ENCODE measurements at regions not wholly inside any gene's neighbourhood (a gene's known extent, or its start where the extent isn't known, plus 50 kb on each side); places are given as distances from the start of the nearest gene placed in this dataset.
A peak's percentile ranks its signal among the peaks of the same experiment; 100 is the strongest.

DNA sequence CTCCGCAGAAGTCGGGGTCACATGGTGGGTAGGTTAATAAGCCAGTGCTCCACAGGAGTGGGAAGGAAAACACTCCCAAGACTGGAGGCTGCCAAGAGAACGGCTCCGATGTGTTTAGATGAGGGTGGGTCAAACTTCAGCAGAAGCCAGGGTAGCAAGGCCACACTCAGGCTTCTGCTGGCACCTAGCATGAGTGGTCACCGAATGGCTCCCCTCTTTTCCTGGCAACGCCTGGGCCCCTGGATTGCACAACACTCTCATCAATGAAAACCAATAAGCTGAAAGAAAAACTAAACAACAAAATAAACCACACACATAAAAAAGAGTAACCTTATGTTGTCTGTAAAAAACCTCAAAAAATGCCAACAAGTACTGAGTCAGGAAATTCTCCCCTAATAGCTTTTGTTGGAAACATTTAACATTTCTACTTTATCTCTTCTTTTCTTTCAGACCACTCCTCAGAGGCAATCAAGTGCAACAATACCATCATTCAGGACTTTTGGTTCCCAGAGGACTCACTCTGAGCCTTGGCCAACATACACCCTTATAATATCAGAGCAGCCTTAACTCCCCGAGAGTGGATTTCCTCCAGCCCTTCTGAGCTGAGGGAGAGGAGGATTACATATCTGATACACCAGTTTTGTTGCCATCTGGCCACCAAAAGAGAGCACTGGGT lies 279.9 kb downstream of the ENC1 start:
- intact Hi-C loops (cut with DNase I) = no loop called here
- Histone ChIP-seq H3K4me3 (ENCODE audit: low read length) (no peak overlapping the region), H3K4me1 (ENCODE audit: control insufficient read depth, insufficient read depth, low read length) (peaks cover 3% of the 10 kb centered on the region), H3K27me3 (ENCODE audit: control insufficient read depth, insufficient read depth) (no peaks in the 10 kb centered on the region), H3K27ac (ENCODE audit: low read length) (no peak overlapping the region), H3K9me3 (ENCODE audit: control insufficient read depth, low read length) (no peaks in the 10 kb centered on the region)
- DNase-seq (peak; percentile 43 to 79 (median 66)), ATAC-seq (peak; percentile 68 to 73)
- 59% methylated on average over 7 of the region's 7 CpGs for WGBS

DNA sequence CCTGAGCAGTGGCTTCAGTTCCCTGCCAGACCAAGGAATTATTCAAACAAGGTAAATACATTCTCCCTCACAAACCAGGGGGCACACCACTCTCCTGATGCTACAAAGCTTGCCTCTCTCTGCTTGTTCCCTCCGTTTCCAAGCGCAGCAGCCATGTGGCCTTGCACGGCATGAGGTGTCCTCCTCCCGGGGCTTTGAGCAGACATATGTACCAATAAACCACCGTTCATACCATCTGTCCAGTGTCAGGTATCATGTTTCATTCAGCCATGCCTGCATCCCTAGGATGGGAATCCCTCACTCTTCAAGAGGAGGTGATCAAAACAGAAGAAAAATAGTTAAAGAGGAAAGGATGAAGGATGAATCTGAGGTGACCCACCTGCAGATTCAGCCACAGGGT lies 282.7 kb downstream of the ENC1 start:
- DNase-seq (no peak), ATAC-seq (no peak)
- H3K27ac ChIP-seq (ENCODE audit: low read length) = no peak overlapping the region
- H3K27me3 ChIP-seq (ENCODE audit: control insufficient read depth, insufficient read depth) = no peaks in the 10 kb centered on the region
- intact Hi-C loops (cut with DNase I) = no loop called here
- H3K9me3 ChIP-seq (ENCODE audit: control insufficient read depth, low read length) = no peaks in the 10 kb centered on the region
- WGBS = 79% methylated on average over 5 of the region's 5 CpGs
- no peak overlapping the region for H3K4me3 ChIP-seq (ENCODE audit: low read length)
- H3K4me1 ChIP-seq (ENCODE audit: control insufficient read depth, insufficient read depth, low read length) = peaks cover 3% of the 10 kb centered on the region

DNA sequence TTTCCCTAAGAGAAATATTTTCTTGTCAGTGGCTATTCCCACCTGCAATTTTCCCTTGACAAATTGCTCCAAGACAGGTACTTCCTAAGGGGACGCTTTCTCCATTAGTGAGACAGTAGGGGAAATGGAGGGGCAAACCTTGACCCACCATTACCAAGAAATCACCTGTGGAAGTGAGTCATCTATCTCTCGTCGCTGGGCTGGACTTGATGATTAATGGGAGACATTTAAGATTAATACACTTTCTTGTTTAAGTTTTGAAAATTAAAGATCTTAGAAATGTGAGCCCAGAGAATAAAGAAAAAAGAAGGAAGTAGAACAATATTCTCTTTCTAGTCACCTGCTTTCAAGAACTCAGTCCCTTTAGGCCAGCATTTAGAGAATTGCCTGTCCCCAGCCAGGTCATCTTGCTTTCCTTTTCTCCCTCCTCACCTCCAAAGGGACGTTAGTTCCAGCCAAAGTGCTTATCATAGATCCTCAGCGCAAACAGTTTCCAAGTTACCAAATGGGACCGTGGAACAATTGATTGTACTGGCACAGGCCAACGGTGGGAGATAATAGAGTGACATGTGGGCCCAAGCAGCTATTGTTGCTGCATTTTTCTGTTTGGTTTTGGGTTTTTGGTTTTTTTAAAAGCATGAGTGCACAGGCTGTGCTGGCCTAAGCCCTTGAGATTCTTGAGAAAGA lies 284.4 kb downstream of the ENC1 start:
- Histone ChIP-seq H3K4me3 (ENCODE audit: low read length) (no peak overlapping the region), H3K9me3 (ENCODE audit: control insufficient read depth, low read length) (no peaks in the 10 kb centered on the region), H3K27ac (ENCODE audit: low read length) (no peak overlapping the region), H3K4me1 (ENCODE audit: control insufficient read depth, insufficient read depth, low read length) (peaks cover 3% of the 10 kb centered on the region), H3K27me3 (ENCODE audit: control insufficient read depth, insufficient read depth) (no peaks in the 10 kb centered on the region)
- ATAC-seq (peak; percentile 43 to 78), DNase-seq (no peak)
- intact Hi-C loops (cut with DNase I) = no loop called here
- WGBS = 60% methylated on average over 7 of the region's 7 CpGs

- ATAC-seq (no peak), DNase-seq (no peak)
- intact Hi-C loops (cut with DNase I) = no loop called here
- no peak overlapping the region for H3K27ac ChIP-seq (ENCODE audit: low read length)
- peaks cover 3% of the 10 kb centered on the region for H3K4me1 ChIP-seq (ENCODE audit: control insufficient read depth, insufficient read depth, low read length)
- H3K9me3 ChIP-seq (ENCODE audit: control insufficient read depth, low read length) = no peaks in the 10 kb centered on the region
- no peaks in the 10 kb centered on the region for H3K27me3 ChIP-seq (ENCODE audit: control insufficient read depth, insufficient read depth)
- H3K4me3 ChIP-seq (ENCODE audit: low read length) = no peak overlapping the region
- 87% methylated on average over 6 of the region's 6 CpGs for WGBS
These were observed 285.3 kb downstream of the ENC1 start for GRCh38 chr5:74355041-74355824.

DNA sequence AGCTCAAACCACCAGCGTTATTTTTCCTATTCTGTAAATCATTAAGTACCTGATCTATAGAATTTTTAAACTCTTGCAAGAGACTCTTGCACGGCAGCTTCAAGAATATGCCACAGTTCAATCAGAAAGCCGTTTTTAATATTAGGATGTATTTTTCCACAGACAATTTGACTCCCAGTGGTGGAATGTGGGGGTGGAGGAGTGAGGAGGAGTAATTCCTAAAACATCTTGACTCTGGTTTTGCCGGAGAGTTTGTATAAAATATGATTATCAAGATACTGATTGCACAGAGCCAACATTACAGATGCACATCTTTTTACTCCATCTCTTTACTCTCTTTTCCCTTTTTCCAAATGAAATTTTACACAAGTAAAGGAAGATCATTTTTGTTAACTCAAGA lies 288.3 kb downstream of the ENC1 start:
- DNase-seq (no peak), ATAC-seq (no peak)
- intact Hi-C loops (cut with DNase I) = no loop called here
- H3K27ac ChIP-seq (ENCODE audit: low read length) = no peak overlapping the region
- H3K4me3 ChIP-seq (ENCODE audit: low read length) = no peak overlapping the region
- WGBS = 71% methylated on average over 4 of the region's 4 CpGs
- H3K27me3 ChIP-seq (ENCODE audit: control insufficient read depth, insufficient read depth) = no peaks in the 10 kb centered on the region
- no peaks in the 10 kb centered on the region for H3K9me3 ChIP-seq (ENCODE audit: control insufficient read depth, low read length)
- peaks cover 3% of the 10 kb centered on the region for H3K4me1 ChIP-seq (ENCODE audit: control insufficient read depth, insufficient read depth, low read length)

DNA sequence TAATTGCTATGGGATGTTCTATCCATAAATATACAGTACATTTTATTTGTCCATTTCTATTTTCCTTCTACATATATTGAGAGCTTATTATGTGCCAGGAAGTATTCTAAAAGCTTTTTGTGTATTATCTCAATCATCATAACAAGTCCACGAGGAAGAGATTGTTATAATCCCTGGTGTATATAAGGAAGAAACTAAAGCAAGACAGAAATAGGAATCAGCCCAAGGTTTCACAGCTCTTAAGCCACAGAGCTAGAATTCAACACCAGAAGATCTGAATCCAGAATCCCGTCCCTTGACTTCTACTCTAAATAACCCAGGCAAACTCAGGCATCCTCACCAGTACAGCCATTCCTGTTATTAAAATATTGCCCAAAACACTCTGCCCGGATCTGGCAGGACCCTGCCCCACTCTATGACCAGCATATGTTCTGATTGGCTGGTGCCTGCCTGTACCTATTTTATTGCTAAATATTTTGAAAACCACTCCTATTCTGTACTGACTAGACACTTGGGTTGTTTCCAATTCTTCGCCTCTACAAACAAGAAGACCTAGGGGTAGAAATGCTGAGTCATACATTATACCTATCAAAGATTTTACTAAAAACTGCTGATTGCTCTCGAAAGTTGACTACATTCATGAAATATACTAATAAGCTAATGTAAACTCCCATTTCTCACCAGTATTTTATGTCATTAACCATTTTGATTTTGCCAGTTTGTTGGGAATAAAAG lies 297.4 kb downstream of the ENC1 start:
- Histone ChIP-seq H3K4me1 (ENCODE audit: control insufficient read depth, insufficient read depth, low read length) (no peaks in the 10 kb centered on the region), H3K27me3 (ENCODE audit: control insufficient read depth, insufficient read depth) (no peaks in the 10 kb centered on the region), H3K4me3 (ENCODE audit: low read length) (no peak overlapping the region), H3K9me3 (ENCODE audit: control insufficient read depth, low read length) (no peaks in the 10 kb centered on the region), H3K27ac (ENCODE audit: low read length) (no peak overlapping the region)
- ATAC-seq (no peak), DNase-seq (no peak)
- WGBS = 77% methylated on average over 5 of the region's 5 CpGs
- intact Hi-C loops (cut with DNase I) = no loop called here

- Histone ChIP-seq H3K4me3 (ENCODE audit: low read length) (no peak overlapping the region), H3K27me3 (ENCODE audit: control insufficient read depth, insufficient read depth) (no peaks in the 10 kb centered on the region), H3K4me1 (ENCODE audit: control insufficient read depth, insufficient read depth, low read length) (no peaks in the 10 kb centered on the region), H3K9me3 (ENCODE audit: control insufficient read depth, low read length) (no peaks in the 10 kb centered on the region), H3K27ac (ENCODE audit: low read length) (no peak overlapping the region)
- WGBS = 44% methylated on average over 2 of the region's 2 CpGs
- ATAC-seq = no peak
- DNase-seq = no peak
- intact Hi-C loops (cut with DNase I) = no loop called here
These were observed 298.3 kb downstream of the ENC1 start for GRCh38 chr5:74342182-74342581.

GRCh38 chr5:74341221-74341620 lies 299.3 kb downstream of the ENC1 start:
- intact Hi-C loops (cut with DNase I) = no loop called here
- 85% methylated on average over 2 of the region's 2 CpGs for WGBS

GRCh38 chr5:74340476-74340875 lies 300.1 kb downstream of the ENC1 start:
- ATAC-seq = no peak

More at GRCh38 chr5:74341221-74341620, 299.3 kb downstream of the ENC1 start:
- Histone ChIP-seq H3K9me3 (ENCODE audit: control insufficient read depth, low read length) (no peaks in the 10 kb centered on the region), H3K4me1 (ENCODE audit: control insufficient read depth, insufficient read depth, low read length) (no peaks in the 10 kb centered on the region), H3K27me3 (ENCODE audit: control insufficient read depth, insufficient read depth) (no peaks in the 10 kb centered on the region), H3K27ac (ENCODE audit: low read length) (no peak overlapping the region), H3K4me3 (ENCODE audit: low read length) (no peak overlapping the region)
- no peak for ATAC-seq
- no peak for DNase-seq

DNA sequence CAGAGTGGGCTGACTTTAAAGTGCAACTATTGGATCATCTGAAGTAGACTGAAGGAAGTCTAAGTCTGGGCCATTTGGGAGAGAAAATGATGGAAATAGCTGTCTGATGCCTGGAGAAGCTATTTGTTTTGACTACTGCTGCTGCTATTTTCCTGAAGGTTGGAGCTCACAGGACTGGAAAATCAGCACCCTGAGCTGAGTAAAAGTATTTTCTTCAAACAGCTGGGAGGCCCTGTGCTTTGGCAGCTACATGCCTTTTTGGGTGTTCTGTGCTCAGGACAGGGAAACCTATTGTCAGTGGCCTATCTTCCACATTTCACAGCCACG lies 302.6 kb downstream of the ENC1 start:
- peak in 1 of 2 donors; percentile 15 for ATAC-seq
- Histone ChIP-seq H3K27me3 (ENCODE audit: control insufficient read depth, insufficient read depth) (no peaks in the 10 kb centered on the region), H3K9me3 (ENCODE audit: control insufficient read depth, low read length) (no peaks in the 10 kb centered on the region), H3K4me1 (ENCODE audit: control insufficient read depth, insufficient read depth, low read length) (no peaks in the 10 kb centered on the region), H3K27ac (ENCODE audit: low read length) (no peak overlapping the region), H3K4me3 (ENCODE audit: low read length) (no peak overlapping the region)
- WGBS = 69% methylated on average over 1 of the region's 1 CpG
- intact Hi-C loops (cut with DNase I) = no loop called here
- no peak for DNase-seq

More at GRCh38 chr5:74340476-74340875, 300.1 kb downstream of the ENC1 start:
- Histone ChIP-seq H3K27ac (ENCODE audit: low read length) (no peak overlapping the region), H3K27me3 (ENCODE audit: control insufficient read depth, insufficient read depth) (no peaks in the 10 kb centered on the region), H3K4me1 (ENCODE audit: control insufficient read depth, insufficient read depth, low read length) (no peaks in the 10 kb centered on the region), H3K9me3 (ENCODE audit: control insufficient read depth, low read length) (no peaks in the 10 kb centered on the region), H3K4me3 (ENCODE audit: low read length) (no peak overlapping the region)
- intact Hi-C loops (cut with DNase I) = no loop called here
- 94% methylated on average over 5 of the region's 5 CpGs for WGBS
- no peak for DNase-seq

Data from right cardiac atrium (tissue), 5 donors.